GM12878 (cell line): ENCODE measurements at regions not wholly inside any gene's neighbourhood (a gene's known extent, or its start where the extent isn't known, plus 50 kb on each side); places are given as distances from the start of the nearest gene placed in this dataset.

Source experiments
- ATAC-seq: fragments of 200-7000 bp; cut with Tn5 transposase; 3 replicates; pipeline ENCODE4 v1.9.1; 2020; ENCODE audit warnings: mild to moderate bottlenecking, moderate library complexity
- BruUV-seq: library from RNA; stranded (reverse); fragments of 400-500 nt; replicated peaks from 2 replicates; lab custom pipeline; 2021; lab: Mats Ljungman, UMichigan
- CTCF ChIA-PET: fragments of 300-600 bp; sonication (Branson Sonifier 250); formaldehyde crosslinking; extraction: SDS; loops from one replicate; lab custom pipeline; 2021; ENCODE audit warnings: inconsistent platforms; lab: Yijun Ruan, JAX
- POLR2A ChIA-PET: fragments of 350-600 bp; formaldehyde crosslinking; extraction: SDS; loops from one replicate; lab custom pipeline; 2021; ENCODE audit warnings: inconsistent platforms; lab: Charles Lee
- RAD21 ChIA-PET: fragments of 300-600 bp; sonication (Branson Sonifier 250); formaldehyde crosslinking; loops from one replicate; lab custom pipeline; 2023; ENCODE audit warnings: antibody characterized with exemption; ENCODE audit not compliant: unreplicated experiment; lab: Charles Lee
- SMC1A ChIA-PET: fragments of 300-600 bp; sonication (Branson Sonifier 250); formaldehyde crosslinking; loops from one replicate; lab custom pipeline; 2023; ENCODE audit not compliant: unreplicated experiment, uncharacterized antibody; lab: Charles Lee
- DNase-seq: peaks from one replicate; pipeline ENCODE4 v3.0.0-alpha.2; 2011; ENCODE audit warnings: low read depth, low spot score
- FAIRE-seq: peaks from 3 replicates; lab custom pipeline; 2011; peaks lifted over from hg19 to GRCh38; lab: Jason Lieb, UNC
- H2AFZ ChIP-seq: 2 replicates; pipeline ENCODE4 v1.6.0; 2011; ENCODE audit warnings: low read depth, low read length, control low read depth; ENCODE audit not compliant: control insufficient read depth
- H3K27ac ChIP-seq: 2 replicates; pipeline ENCODE4 v1.5.1; 2011; ENCODE audit warnings: control low read depth; ENCODE audit not compliant: control insufficient read depth, insufficient read depth
- H3K27me3 ChIP-seq, 2 experiments: replicated peaks in 1 of 2; 2 replicates each; pipeline versions ENCODE4 v1.6.0 to v1.6.1; 2011; ENCODE audit warnings: low read length in 1 of 2; ENCODE audit not compliant: control insufficient read depth in 2 of 2, insufficient read depth in 2 of 2
- H3K36me3 ChIP-seq, 2 experiments: 2 replicates each; pipeline ENCODE4 v1.5.1; 2011; ENCODE audit warnings: low read length in 1 of 2; ENCODE audit not compliant: control insufficient read depth in 2 of 2, insufficient read depth in 2 of 2
- H3K4me1 ChIP-seq: 2 replicates; pipeline ENCODE4 v1.6.1; 2011; ENCODE audit warnings: mild to moderate bottlenecking, low read length, moderate library complexity, mixed read lengths; ENCODE audit not compliant: control insufficient read depth, insufficient read depth
- H3K4me2 ChIP-seq: 2 replicates; pipeline ENCODE4 v1.6.0; 2011; ENCODE audit warnings: control low read depth; ENCODE audit not compliant: control insufficient read depth, insufficient read depth
- H3K4me3 ChIP-seq: fragments of 200-600 bp; sonication (generic); 2 replicates; pipeline ENCODE4 v1.5.1; 2016
- H3K79me2 ChIP-seq: 2 replicates; pipeline ENCODE4 v1.6.0; 2011; ENCODE audit warnings: low read length; ENCODE audit not compliant: control insufficient read depth, insufficient read depth
- H3K9ac ChIP-seq: 2 replicates; pipeline ENCODE4 v1.8.0; 2011; ENCODE audit warnings: low read length, control low read depth, mixed read lengths; ENCODE audit not compliant: control insufficient read depth, insufficient read depth
- H3K9me3 ChIP-seq: replicated peaks from 3 replicates; pipeline ENCODE4 v1.5.1; 2011; ENCODE audit warnings: mild to moderate bottlenecking, low read length; ENCODE audit not compliant: control insufficient read depth, insufficient read depth
- H4K20me1 ChIP-seq: 2 replicates; pipeline ENCODE4 v1.6.0; 2011; ENCODE audit not compliant: control insufficient read depth, insufficient read depth
- BCL11A ChIP-seq: IDR thresholded peaks from 2 replicates; pipeline ENCODE4 v1.6.1; 2011; ENCODE audit warnings: low read depth, low read length
- CHD2 ChIP-seq: IDR thresholded peaks from 2 replicates; pipeline ENCODE4 v1.6.1; 2011; ENCODE audit warnings: low read depth, low read length, improper control_type of control experiment, borderline replicate concordance
- FOS ChIP-seq: IDR thresholded peaks from 3 replicates; pipeline ENCODE4 v1.6.1; 2011; ENCODE audit warnings: borderline replicate concordance; ENCODE audit not compliant: insufficient read length; ENCODE audit errors: extremely low read depth
- FOXM1 ChIP-seq: IDR thresholded peaks from 2 replicates; pipeline ENCODE4 v1.6.1; 2012; ENCODE audit warnings: low read depth, mild to moderate bottlenecking, inconsistent platforms, low read length, moderate library complexity
- NR2C2 ChIP-seq: IDR thresholded peaks from 2 replicates; pipeline ENCODE4 v1.6.1; 2011; ENCODE audit warnings: borderline replicate concordance, low read depth; ENCODE audit not compliant: control insufficient read depth, insufficient read length
- WGBS: methylation state at CpG from one replicate; pipeline ENCODE4 v1.1.6; 2016; ENCODE audit warnings: low lambda C conversion rate; ENCODE audit not compliant: insufficient replicate concordance, insufficient coverage; ENCODE audit errors: missing lambda C conversion rate; 5-methylcytosine and 5-hydroxymethylcytosine counted together
- in situ Hi-C: fragments of 300-500 bp; cut with MboI; formaldehyde crosslinking; loops from 9 replicates; pipeline ENCODE4 v1.14.3; 2018; ENCODE audit warnings: mixed read lengths
- intact Hi-C: fragments of 100-400 bp; cut with micrococcal nuclease; formaldehyde crosslinking; loops from one replicate; pipeline ENCODE4 v1.14.2; 2022; ENCODE audit not compliant: unreplicated experiment

- Histone ChIP-seq H3K4me2 (no peak overlapping the region), H3K79me2 (no peaks in the 10 kb centered on the region), H3K36me3 (no peaks in the 10 kb centered on the region), H3K9ac (no peak overlapping the region), H3K27ac (no peak overlapping the region), H4K20me1 (no peaks in the 10 kb centered on the region), H2AFZ (no peak overlapping the region), H3K9me3 (no peaks in the 10 kb centered on the region), H3K4me3 (no peak overlapping the region), H3K4me1 (no peaks in the 10 kb centered on the region), H3K27me3 (no peaks in the 10 kb centered on the region)
- RAD21 ChIA-PET: no interaction called here
- in situ Hi-C loops: no loop called here
- POLR2A ChIA-PET: no interaction called here
- ATAC-seq (peak; percentile 24; the same call in 1 of the 3 replicates), DNase-seq (no peak), FAIRE-seq (no peak)
- intact Hi-C loops: no loop called here
- TF ChIP-seq FOS (no peak), NR2C2 (no peak), CHD2 (no peak)
- no TSS peak for BruUV-seq
- CTCF ChIA-PET: interaction anchor here (0.5 kb wide), 1 partner anchor 31 kb away, joined by 3 read pairs; no protein-coding TSS in a partner anchor
- WGBS: 26% methylated on average over 2 of the region's 2 CpGs
- SMC1A ChIA-PET: interaction anchor here (0.6 kb wide), 1 partner anchor 46 kb away, joined by 3 read pairs; no protein-coding TSS in a partner anchor
These were observed 356.8 kb upstream of the DMAC1 start for GRCh38 chr9:8156346-8156745.

DNA sequence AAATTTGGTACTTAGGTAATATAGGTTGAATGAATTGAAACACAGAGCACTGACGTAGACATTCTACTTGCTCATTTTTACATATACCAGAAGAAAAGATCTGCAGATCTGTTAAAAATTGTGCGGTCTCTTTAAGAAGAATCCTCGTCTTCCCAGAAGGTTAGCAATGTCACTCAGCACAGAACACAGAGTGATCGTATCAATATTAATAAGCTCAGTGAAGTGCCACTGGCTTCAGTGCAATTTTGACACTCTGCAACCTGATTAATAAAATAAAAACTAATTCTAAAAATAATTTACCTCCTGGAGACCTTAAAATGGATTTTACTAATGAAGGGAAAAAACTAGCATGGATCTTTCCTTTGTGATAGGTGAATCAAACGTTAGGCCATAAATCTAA is 356.1 kb upstream of the DMAC1 start:
- RAD21 ChIA-PET: no interaction called here
- no peak for TF ChIP-seq FOXM1
- no peak for TF ChIP-seq BCL11A
- TF ChIP-seq, all 136 proteins: peak for 0
- ATAC-seq: no peak

More for the DNA sequence above, 356.1 kb upstream of the DMAC1 start:
- intact Hi-C loops (no loop called here), in situ Hi-C loops (no loop called here)
- no peaks in the 10 kb centered on the region for H3K27me3 ChIP-seq
- SMC1A ChIA-PET: no interaction called here
- POLR2A ChIA-PET: no interaction called here
- no peak overlapping the region for H3K4me3 ChIP-seq
- H3K79me2 ChIP-seq: no peaks in the 10 kb centered on the region
- H2AFZ ChIP-seq: no peak overlapping the region
- DNase-seq: no peak
- CTCF ChIA-PET: interaction anchor here (0.5 kb wide), 1 partner anchor 31 kb away, joined by 3 read pairs; no protein-coding TSS in a partner anchor
- no peak overlapping the region for H3K27ac ChIP-seq
- FAIRE-seq: no peak
- no peaks in the 10 kb centered on the region for H3K9me3 ChIP-seq
- no peaks in the 10 kb centered on the region for H3K36me3 ChIP-seq
- no peaks in the 10 kb centered on the region for H3K4me1 ChIP-seq
- no TSS peak for BruUV-seq
- 43% methylated on average over 5 of the region's 5 CpGs for WGBS
- H3K4me2 ChIP-seq: no peak overlapping the region
- no peaks in the 10 kb centered on the region for H4K20me1 ChIP-seq
- no peak overlapping the region for H3K9ac ChIP-seq
